IMR-90 (cell line): ENCODE measurements at regions not wholly inside any gene's neighbourhood (a gene's known extent, or its start where the extent isn't known, plus 50 kb on each side); places are given as distances from the start of the nearest gene placed in this dataset.
"Not testable (repeated sequence)": the region's sequence is repeated elsewhere in the genome, so short reads cannot be mapped to it uniquely, and the experiment has no call there.

Experiments
- ATAC-seq: fragments of 200-7000 bp; cut with Tn5 transposase; 2 replicates; pipeline ENCODE4 v1.9.1; 2020; ENCODE audit warnings: low read depth, mild to moderate bottlenecking, moderate library complexity
- BruUV-seq: library from RNA; stranded (reverse); fragments of 400-500 nt; replicated peaks from 2 replicates; lab custom pipeline; 2021; lab: Mats Ljungman, UMichigan
- CTCF ChIA-PET: fragments of 300-600 bp; formaldehyde crosslinking; extraction: SDS; loops from one replicate; lab custom pipeline; 2021; ENCODE audit warnings: antibody characterized with exemption; lab: Yijun Ruan, JAX
- POLR2A ChIA-PET: fragments of 300-600 bp; sonication (Branson Sonifier 250); formaldehyde crosslinking; loops from one replicate; lab custom pipeline; 2022; ENCODE audit warnings: antibody characterized with exemption; ENCODE audit not compliant: unreplicated experiment; lab: Charles Lee
- DNase-seq: peaks from one replicate; pipeline ENCODE4 v3.0.0; 2013
- H2AFZ ChIP-seq: replicated peaks from 2 replicates; pipeline ENCODE3; 2013; ENCODE audit warnings: low read length, mild to moderate bottlenecking; ENCODE audit not compliant: poor library complexity
- H2AK5ac ChIP-seq: 2 replicates; pipeline ENCODE4 v1.6.1; 2013; ENCODE audit warnings: low read depth, low read length, inconsistent platforms
- H2AK9ac ChIP-seq: replicated peaks from 2 replicates; pipeline ENCODE3; 2013; ENCODE audit warnings: mild to moderate bottlenecking, low read depth, low read length, moderate library complexity; ENCODE audit not compliant: poor library complexity
- H2BK120ac ChIP-seq: 2 replicates; pipeline ENCODE4 v1.6.1; 2013; ENCODE audit warnings: low read depth, low read length, inconsistent platforms
- H2BK15ac ChIP-seq: 3 replicates; pipeline ENCODE4 v1.6.1; 2013; ENCODE audit warnings: low read depth, low read length, inconsistent platforms
- H2BK20ac ChIP-seq: 2 replicates; pipeline ENCODE4 v1.6.1; 2013; ENCODE audit warnings: low read depth, mild to moderate bottlenecking, inconsistent platforms, low read length, moderate library complexity
- H2BK5ac ChIP-seq: 2 replicates; pipeline ENCODE4 v1.6.1; 2013; ENCODE audit warnings: mild to moderate bottlenecking, low read depth, low read length, inconsistent platforms; ENCODE audit not compliant: poor library complexity, severe bottlenecking
- H3K14ac ChIP-seq: replicated peaks from 2 replicates; pipeline ENCODE4 v1.6.1; 2013; ENCODE audit warnings: low read depth, low read length, inconsistent platforms
- H3K18ac ChIP-seq: 2 replicates; pipeline ENCODE4 v1.6.1; 2013; ENCODE audit warnings: low read depth, low read length, control low read depth
- H3K23ac ChIP-seq: 2 replicates; pipeline ENCODE4 v1.6.1; 2013; ENCODE audit warnings: low read depth, low read length, inconsistent platforms
- H3K27ac ChIP-seq: 2 replicates; pipeline ENCODE4 v1.5.1; 2013; ENCODE audit warnings: mild to moderate bottlenecking, control low read depth, low read length; ENCODE audit not compliant: insufficient read depth
- H3K27me3 ChIP-seq: 2 replicates; pipeline ENCODE4 v1.6.1; 2013; ENCODE audit warnings: low read length; ENCODE audit not compliant: control insufficient read depth, insufficient read depth
- H3K36me3 ChIP-seq: 2 replicates; pipeline ENCODE4 v1.6.1; 2013; ENCODE audit warnings: low read length, mixed read lengths; ENCODE audit not compliant: control insufficient read depth, insufficient read depth
- H3K4ac ChIP-seq: 2 replicates; pipeline ENCODE4 v1.6.1; 2013; ENCODE audit warnings: low read depth, low read length, inconsistent platforms
- H3K4me1 ChIP-seq: 2 replicates; pipeline ENCODE4 v1.6.1; 2013; ENCODE audit warnings: low read length, mixed read lengths; ENCODE audit not compliant: control insufficient read depth, insufficient read depth
- H3K4me2 ChIP-seq: 2 replicates; pipeline ENCODE4 v1.6.1; 2013; ENCODE audit warnings: low read depth, mild to moderate bottlenecking, control low read depth, low read length, moderate library complexity
- H3K4me3 ChIP-seq: 2 replicates; pipeline ENCODE4 v1.5.1; 2013; ENCODE audit warnings: low read depth, mild to moderate bottlenecking, control low read depth, low read length, moderate library complexity; ENCODE audit not compliant: insufficient read depth
- H3K56ac ChIP-seq: 2 replicates; pipeline ENCODE4 v1.6.1; 2013; ENCODE audit warnings: low read length, inconsistent platforms; ENCODE audit not compliant: insufficient read depth; ENCODE audit errors: extremely low read depth
- H3K79me1 ChIP-seq, 2 experiments: 2 replicates each; pipeline ENCODE4 v1.6.1; 2013; ENCODE audit warnings: low read length in 2 of 2, inconsistent platforms in 1 of 2, low read depth in 1 of 2
- H3K9ac ChIP-seq: 2 replicates; pipeline ENCODE4 v1.6.1; 2013; ENCODE audit warnings: low read depth, low read length, control low read depth
- H3K9me1 ChIP-seq: 2 replicates; pipeline ENCODE4 v1.6.1; 2013; ENCODE audit warnings: low read length, inconsistent platforms; ENCODE audit not compliant: insufficient read depth
- H3K9me3 ChIP-seq: 2 replicates; pipeline ENCODE4 v1.6.1; 2013; ENCODE audit warnings: low read length; ENCODE audit not compliant: control insufficient read depth, insufficient read depth
- H4K20me1 ChIP-seq: 2 replicates; pipeline ENCODE4 v1.6.1; 2013; ENCODE audit warnings: low read length, inconsistent platforms; ENCODE audit not compliant: insufficient read depth
- H4K5ac ChIP-seq: 2 replicates; pipeline ENCODE4 v1.6.1; 2013; ENCODE audit warnings: mild to moderate bottlenecking, low read depth, low read length, control low read depth
- H4K8ac ChIP-seq, 2 experiments: 2 replicates each; pipeline ENCODE4 v1.6.1; 2013; ENCODE audit warnings: low read depth in 2 of 2, low read length in 2 of 2, control low read depth in 1 of 2, inconsistent platforms in 1 of 2
- H4K91ac ChIP-seq: 2 replicates; pipeline ENCODE4 v1.6.1; 2013; ENCODE audit warnings: low read depth, low read length, inconsistent platforms; ENCODE audit not compliant: insufficient read depth
- WGBS, 2 experiments: methylation state at CpG; one replicate each; pipeline versions ENCODE4 v1.1.5 to v1.1.7; 2013; ENCODE audit warnings: missing lambda C conversion rate in 2 of 2; ENCODE audit not compliant: insufficient read length in 1 of 2; ENCODE audit errors: extremely low coverage in 2 of 2; 5-methylcytosine and 5-hydroxymethylcytosine counted together
- dilution Hi-C: fragments of 300-500 bp; cut with HindIII; formaldehyde crosslinking; loops from one replicate; pipeline ENCODE4 v1.14.3; 2018; ENCODE audit warnings: low sequenced_read_pairs; ENCODE audit not compliant: unreplicated experiment
- in situ Hi-C: fragments of 300-500 bp; cut with MboI; formaldehyde crosslinking; loops from 3 replicates; pipeline ENCODE4 v1.14.3; 2019; ENCODE audit warnings: low sequenced_read_pairs, inconsistent platforms, mixed read lengths
- intact Hi-C: fragments of 100-400 bp; cut with micrococcal nuclease; formaldehyde crosslinking; loops from 2 replicates; pipeline ENCODE4 v1.10.0; 2022

DNA sequence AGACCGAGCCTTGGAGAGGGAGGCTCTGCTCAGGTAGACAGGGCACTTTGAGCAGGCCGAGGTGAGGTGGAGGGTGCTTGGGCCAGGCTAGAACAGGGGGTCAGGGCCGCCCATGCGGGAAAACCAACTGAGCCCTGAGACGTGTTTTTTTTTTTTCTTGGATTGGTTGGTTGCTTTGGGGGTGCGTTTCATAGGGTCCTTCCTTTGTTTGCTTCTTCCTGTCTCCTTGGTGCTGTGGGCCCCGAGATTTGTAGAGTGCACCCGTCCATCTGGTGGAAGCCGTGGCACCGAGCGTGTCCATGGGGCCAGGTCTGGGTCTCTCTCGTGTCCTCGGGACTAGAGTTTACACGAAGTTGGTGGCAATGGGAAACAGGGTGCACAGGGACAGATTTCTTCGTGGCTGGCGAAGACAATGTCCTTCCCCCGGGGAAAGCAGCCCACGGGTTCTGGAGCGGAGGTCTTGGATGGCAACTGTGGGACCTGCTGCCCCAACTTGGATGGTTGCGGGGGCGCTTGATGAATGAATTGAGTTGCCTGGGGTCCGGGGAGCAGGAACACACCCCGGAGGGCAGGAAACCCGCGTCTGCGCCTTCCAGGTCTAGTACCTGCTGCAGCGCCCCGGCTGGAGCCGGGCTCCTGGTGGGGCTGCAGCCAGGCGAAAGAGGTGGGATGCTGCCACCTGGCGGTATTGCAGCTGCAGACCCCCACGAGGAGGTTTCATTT is 4242.7 kb upstream of the OR11H1 start:
- H3K4ac ChIP-seq, H3K14ac ChIP-seq, H2AK9ac ChIP-seq, POLR2A ChIA-PET, DNase-seq, H4K5ac ChIP-seq, H4K20me1 ChIP-seq, ATAC-seq, H3K18ac ChIP-seq, H3K79me1 ChIP-seq, H3K27me3 ChIP-seq, H3K23ac ChIP-seq, H2BK120ac ChIP-seq, H3K36me3 ChIP-seq, H4K91ac ChIP-seq, H3K9me1 ChIP-seq, in situ Hi-C loops, H3K4me1 ChIP-seq, H3K4me2 ChIP-seq, H4K8ac ChIP-seq, H3K27ac ChIP-seq, H2AK5ac ChIP-seq, BruUV-seq, intact Hi-C loops, dilution Hi-C loops, H2BK15ac ChIP-seq, H2BK5ac ChIP-seq, H2AFZ ChIP-seq, H3K9ac ChIP-seq, H2BK20ac ChIP-seq, H3K4me3 ChIP-seq, H3K56ac ChIP-seq, CTCF ChIA-PET: not testable (repeated sequence)
- WGBS, 2 experiments = 62% methylated on average over 27 of the region's 32 CpGs; no CpG with 5 or more reads in 1 of the 2 experiments
- peaks cover 13% of the 10 kb centered on the region for H3K9me3 ChIP-seq

DNA sequence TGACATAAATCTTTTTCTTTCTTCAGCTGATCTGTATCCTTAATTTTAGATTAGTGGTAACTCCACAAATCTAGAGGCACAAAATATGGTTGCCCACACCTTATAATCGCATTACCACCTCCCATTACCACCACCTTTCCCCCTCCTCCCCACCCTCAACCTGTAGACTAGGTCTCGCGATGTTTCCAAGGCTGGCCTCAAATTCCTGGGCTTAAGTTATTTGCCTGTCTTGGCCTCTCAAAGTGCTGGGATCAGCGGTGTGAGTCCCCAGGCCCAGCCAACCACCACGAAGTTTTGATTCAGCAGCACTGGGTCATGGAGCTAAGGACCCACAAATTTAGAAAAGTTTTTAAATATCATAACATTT is 4242.2 kb upstream of the OR11H1 start:
- H4K5ac ChIP-seq, H2AFZ ChIP-seq, in situ Hi-C loops, BruUV-seq, H3K14ac ChIP-seq, H2BK20ac ChIP-seq, H2BK5ac ChIP-seq, POLR2A ChIA-PET, H3K36me3 ChIP-seq, DNase-seq, H3K9ac ChIP-seq, H3K4me2 ChIP-seq, dilution Hi-C loops, H3K23ac ChIP-seq, H3K27me3 ChIP-seq, H4K8ac ChIP-seq, H3K27ac ChIP-seq, H3K4me3 ChIP-seq, H3K4ac ChIP-seq, H4K91ac ChIP-seq, H3K79me1 ChIP-seq, H3K18ac ChIP-seq, H3K56ac ChIP-seq, CTCF ChIA-PET, H3K4me1 ChIP-seq, ATAC-seq, H2AK9ac ChIP-seq, H3K9me1 ChIP-seq, H2BK15ac ChIP-seq, H2BK120ac ChIP-seq, H2AK5ac ChIP-seq, intact Hi-C loops, H4K20me1 ChIP-seq: not testable (repeated sequence)
- WGBS, 2 experiments = 39% methylated on average over 4 of the region's 5 CpGs; no CpG with 5 or more reads in 1 of the 2 experiments
- H3K9me3 ChIP-seq = peaks cover 13% of the 10 kb centered on the region
